ENCODE measurements at regions not wholly inside any gene's neighbourhood (a gene's known extent, or its start where the extent isn't known, plus 50 kb on each side); places are given as distances from the start of the nearest gene placed in this dataset.
"Not testable (repeated sequence)": the region's sequence is repeated elsewhere in the genome, so short reads cannot be mapped to it uniquely, and the experiment has no call there.

DNA sequence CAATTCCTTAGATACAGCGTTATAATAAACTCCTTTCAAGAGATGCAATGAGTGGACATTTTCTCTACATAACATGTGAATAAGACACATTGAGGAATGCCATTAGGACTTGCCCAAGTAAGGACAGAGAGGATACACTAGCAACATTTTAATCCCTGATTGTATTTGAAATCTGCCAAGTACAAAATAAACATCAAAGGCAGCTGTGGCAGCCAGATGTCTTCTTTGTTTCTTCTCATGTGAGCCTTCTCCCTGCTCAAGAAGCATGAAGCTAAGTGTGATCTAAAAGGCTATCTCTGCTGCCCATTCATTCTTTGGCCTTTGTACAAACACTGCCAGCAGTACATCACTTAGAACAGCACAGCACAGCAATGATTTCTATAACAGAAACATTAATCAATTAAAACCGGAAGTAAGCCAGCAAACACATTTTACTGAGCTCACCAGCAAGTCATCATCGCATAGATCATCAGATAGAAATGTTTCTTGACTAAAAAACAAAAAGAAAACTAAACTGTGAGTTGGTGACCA is 364.0 kb downstream of the CNTN6 start:
- DNase-seq, result no peak

- DNase-seq, result no peak
These were observed 369.5 kb downstream of the CNTN6 start for GRCh38 chr3:1462371-1462770.

DNA sequence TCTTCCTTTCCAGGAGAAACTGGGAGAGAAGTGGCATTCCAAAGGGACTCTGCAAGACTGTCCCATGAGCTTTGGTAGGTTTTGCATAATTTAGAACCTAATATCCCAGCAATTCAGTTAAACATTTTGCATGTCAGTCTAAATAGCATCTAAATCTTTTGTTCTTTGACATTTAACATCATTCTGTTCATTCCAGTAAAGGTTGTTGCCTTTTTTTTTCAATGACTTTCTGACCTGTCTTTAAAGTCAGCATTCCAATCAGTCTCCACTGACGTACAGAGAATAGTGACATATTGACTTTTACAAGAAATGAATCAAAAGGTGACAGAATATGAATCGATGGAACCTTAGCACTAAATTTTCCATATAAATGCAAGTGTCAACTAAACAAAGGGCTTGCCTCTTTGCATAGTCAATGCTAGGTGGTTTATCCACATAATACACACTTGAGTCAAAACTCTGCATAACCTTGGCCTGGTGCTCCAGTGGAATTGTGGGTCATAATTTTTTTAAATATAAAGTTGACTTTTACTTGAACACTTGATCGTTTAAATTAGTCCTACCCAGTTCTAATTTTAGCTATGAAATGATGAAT is 370.1 kb downstream of the CNTN6 start:
- no peak for DNase-seq

DNA sequence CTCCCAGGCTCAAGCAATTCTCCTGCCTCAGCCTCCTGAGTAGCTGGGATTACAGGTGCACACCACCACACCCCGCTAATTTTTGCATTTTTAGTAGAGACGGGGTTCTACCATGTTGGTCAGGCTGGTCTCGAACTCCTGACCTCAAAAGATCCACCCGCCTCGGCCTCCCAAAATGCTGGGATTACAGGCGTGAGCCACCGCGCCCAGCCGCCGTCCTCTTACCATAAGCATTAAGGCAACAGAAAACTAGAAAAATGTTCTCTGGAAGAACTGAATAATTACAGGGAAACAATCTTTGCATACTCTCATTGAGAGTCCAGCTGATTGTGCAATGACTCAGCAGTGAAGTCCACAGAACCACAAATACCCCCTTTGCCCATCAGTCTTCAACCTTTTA is 372.3 kb downstream of the CNTN6 start:
- not testable (repeated sequence) for DNase-seq

DNA sequence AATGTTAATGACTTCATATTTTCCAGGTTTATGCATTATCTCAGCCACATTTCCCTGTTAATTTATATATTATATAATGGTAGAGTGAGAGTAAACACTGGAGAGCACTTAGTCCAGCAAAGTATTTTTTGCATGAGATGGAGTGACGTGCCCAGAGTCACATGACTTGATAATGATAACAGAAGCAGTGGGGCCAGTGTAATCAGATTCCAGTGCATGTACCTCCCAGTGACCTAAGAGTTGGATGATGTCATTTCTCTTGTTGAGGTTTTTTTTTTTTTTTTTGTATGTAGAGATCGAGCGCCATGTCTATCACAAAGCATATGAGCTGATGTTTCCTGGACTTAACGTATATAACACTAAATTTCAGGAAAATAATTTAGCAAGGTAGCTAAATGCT is 375.3 kb downstream of the CNTN6 start:
- DNase-seq, result no peak

GRCh38 chr3:1469248-1469647 is 376.4 kb downstream of the CNTN6 start:
- DNase-seq, result no peak

DNA sequence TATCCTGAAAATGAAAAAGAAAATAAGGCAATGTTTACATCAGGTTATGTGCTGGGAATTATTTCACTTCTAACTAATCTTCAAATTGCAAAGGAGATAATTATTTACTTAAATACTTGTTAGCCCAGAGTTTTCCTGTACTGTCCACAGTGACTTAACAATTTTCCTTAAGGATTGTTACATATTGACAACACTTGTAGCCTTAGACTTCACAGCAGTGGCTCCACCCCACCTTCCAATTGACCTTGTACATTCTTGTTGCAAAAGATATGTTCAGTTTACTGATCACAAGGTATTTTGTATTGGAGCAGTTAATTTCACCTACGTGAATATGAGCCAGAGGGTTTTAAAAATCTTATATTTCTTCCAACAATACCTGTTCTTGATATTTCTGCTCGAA is 376.9 kb downstream of the CNTN6 start:
- no peak for DNase-seq

DNA sequence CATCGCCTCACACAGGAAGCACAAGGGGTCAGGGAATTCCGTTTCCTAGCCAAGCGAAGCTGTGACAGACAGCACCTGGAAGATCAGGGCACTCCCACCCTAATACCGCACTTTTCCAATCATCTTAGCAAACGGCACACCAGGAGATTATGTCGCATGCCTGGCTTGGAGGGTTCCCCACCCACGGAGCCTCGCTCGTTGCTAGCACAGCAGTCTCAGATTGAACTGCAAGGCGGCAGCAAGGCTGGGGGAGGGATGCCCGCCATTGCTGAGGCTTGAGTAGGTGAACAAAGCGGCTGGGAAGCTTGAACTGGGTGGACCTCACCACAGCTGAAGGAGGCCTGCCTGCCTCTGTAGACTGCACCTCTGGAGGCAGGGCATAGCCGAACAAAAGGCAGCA is 384.8 kb downstream of the CNTN6 start:
- DNase-seq, result no peak

DNA sequence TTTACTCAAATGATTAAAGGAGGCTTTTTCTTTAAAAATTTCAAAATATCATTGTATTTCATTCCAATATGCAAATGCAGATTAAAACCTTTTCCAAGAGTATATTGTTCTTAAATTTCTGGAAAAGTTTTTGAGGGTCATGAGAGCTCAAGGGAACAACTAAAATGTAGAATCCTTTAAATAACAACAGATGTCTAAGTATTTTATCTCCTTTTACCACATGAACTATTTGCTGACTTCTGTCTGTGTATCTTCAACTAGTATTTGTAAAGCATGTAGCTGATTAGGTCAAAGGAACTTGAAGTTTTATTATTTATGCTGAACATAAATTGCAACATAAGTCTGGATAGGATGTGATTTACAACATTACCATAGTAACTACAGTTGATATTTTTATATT is 402.6 kb downstream of the CNTN6 start:
- no peak for DNase-seq

- DNase-seq, result no peak
These were observed 406.9 kb downstream of the CNTN6 start for GRCh38 chr3:1499694-1500093.

DNA sequence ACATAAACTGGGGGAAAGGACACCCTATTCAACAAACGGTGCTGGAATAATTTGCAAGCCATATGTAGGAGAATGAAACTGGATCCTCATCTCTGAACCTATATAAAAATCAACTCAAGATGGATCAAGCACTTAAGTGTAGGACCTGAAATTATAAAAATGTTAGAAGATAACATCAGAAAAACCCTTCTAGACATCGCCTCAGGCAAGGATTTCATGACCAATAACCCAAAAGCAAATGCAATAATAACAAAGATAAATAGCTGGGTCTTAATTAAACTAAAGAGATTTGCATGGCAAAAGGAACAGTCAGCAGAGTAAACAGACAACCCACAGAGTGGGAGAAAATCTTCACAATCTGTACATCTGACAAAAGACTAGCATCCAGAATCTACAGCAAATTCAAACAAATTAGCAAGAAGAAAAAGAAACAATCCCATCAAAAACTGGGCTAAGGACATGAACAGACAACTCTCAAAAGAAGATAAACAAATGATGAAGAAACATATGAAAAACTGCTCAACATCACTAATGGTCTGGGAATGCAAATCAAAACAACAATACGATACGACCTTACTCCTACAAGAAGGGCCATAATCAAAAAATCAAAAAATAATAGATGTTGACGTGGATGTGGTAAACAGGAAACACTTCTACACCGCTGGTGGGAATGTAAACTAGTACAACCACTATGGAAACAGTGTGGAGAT is 408.7 kb downstream of the CNTN6 start:
- DNase-seq, result no peak

DNA sequence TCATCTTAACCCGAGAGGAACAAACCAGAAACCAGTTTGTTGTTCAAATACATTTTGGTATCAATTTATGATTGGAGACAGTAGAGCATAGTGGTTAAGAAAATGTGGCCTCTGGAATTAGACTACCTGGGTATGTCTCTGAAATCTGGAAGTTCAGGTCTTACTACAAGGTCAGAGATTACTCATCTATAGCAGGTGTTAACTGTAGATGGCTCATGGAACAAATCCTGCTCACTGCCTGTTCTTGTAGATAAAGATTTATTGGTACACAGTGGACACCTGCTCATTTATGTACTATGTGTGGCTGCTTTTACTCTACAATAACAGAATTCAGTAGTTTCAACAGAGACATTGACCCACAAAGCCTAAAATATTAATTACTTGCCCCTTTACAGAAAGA is 413.3 kb downstream of the CNTN6 start:
- DNase-seq, result no peak

GRCh38 chr3:1513662-1514061 is 420.8 kb downstream of the CNTN6 start:
- DNase-seq, result no peak

GRCh38 chr3:1515882-1516281 is 423.1 kb downstream of the CNTN6 start:
- no peak for DNase-seq

DNA sequence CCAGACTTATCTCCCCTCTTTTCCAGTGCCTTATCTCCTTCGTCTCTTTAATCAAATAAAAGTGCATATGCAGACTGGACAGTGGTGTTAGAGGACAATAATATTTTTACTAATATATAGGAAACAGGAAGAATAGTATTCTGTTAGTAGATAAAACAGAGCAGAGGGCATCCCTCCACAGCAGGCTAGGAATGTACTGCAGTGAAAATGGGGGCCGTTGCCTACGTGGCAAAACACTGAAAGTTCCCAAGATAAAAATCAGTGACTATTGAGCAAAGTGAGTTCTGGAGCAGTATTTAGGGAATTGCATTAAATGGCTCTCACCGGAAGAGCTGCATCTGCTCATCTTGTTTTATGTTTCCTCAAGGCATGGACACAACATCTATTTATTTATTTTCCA is 435.0 kb downstream of the CNTN6 start:
- no peak for DNase-seq

DNA sequence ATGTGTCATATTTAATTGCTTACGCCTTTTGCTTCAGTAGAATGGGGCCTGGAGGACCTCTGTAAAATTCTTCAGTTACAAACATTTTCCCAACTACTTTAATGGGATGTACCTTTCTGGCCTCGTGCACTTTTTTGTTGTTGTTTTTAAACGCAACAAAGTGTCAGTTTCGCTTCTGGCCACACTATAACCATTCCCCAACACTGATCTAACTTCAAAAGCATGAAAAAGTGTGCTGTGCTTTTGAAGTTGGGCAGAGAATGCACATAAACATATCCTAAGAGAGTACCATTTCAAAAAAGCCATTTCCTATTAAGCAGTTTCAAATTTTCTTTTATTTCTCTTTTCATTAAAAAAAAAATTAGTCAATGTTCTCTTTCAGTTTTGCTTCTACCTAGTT is 435.8 kb downstream of the CNTN6 start:
- DNase-seq, result no peak

- DNase-seq, result no peak
These were observed 436.9 kb downstream of the CNTN6 start for GRCh38 chr3:1529676-1530075.

- DNase-seq, result no peak
These were observed 439.2 kb downstream of the CNTN6 start for GRCh38 chr3:1531981-1532380.

- DNase-seq, result no peak
These were observed 440.2 kb downstream of the CNTN6 start for GRCh38 chr3:1532935-1533606.

DNA sequence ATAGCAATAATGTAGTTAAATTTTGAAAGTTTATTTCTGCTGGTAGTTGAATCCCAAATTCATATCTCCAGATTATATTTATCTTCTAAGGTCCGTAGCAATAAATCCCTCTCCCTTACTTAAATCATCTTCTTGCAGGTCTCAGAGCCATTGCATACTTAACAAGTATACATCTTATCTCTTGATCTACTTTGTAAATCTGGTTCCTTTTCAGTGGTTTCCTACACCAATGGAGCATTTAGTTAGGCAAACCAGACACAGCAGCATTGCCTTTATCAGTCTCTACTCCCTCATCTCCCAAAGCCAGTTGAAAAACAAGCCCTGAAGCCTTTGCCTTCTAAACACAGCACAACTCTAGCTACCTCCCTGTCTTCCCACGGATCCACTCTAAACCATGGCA is 440.9 kb downstream of the CNTN6 start:
- DNase-seq, result no peak

DNA sequence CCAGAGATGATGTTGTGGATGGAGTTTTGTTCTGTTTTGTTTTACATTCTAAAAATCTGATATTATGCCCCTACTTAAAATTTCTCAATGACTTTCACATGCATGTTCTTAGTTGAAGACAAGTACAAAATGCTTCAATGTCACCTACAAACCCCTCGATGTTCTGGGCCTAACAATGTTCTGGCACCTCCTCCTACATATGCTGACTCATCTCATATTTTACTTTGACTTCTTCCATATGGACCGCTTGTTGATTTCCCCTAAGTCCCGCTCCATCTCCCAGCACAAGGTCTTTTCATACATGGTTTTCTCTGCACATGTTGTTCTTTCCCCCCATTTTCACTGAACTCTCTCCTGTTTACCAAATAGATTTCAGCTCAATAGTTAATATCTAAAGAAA is 441.4 kb downstream of the CNTN6 start:
- no peak for DNase-seq

DNA sequence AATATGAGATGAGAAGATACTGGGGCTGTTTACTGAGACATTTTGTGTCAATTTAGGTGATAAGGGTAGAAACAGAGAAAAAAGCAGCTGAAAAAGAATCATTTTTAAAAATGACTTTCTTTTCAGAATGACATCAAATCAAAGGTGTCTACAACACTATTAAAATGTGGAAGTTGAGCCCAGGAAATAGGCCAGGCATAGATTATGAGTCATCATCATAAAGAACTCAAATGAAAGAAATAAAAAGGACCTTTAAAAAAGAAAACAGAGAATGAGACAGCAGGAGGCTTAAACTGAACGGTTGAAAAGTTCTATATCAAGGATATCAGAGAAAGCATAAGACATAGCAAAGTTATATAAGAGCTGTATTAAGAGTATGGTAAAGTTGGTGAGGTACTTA is 442.5 kb downstream of the CNTN6 start:
- no peak for DNase-seq

- peak; percentile 7 for DNase-seq
These were observed 447.9 kb downstream of the CNTN6 start for GRCh38 chr3:1540686-1541085.

- DNase-seq, result no peak
These were observed 458.9 kb downstream of the CNTN6 start for GRCh38 chr3:1551741-1552140.

All from NCI-H1105 treated with DMSO at 0.1 percent for 48 hours (cell line).